ENCODE measurements at regions not wholly inside any gene's neighbourhood (a gene's known extent, or its start where the extent isn't known, plus 50 kb on each side); places are given as distances from the start of the nearest gene placed in this dataset.

GRCh38 chr18:43547456-43547855 is 270.2 kb upstream of the SYT4 start:
- Histone ChIP-seq H3K27ac (ENCODE audit: low read depth in 2 of 2, low read length in 2 of 2) (no peak overlapping the region), H3K36me3 (ENCODE audit: control insufficient read depth in 2 of 2, insufficient read depth in 2 of 2, low read length in 2 of 2) (no peaks in the 10 kb centered on the region), H3K4me3 (ENCODE audit: low read length in 2 of 2) (no peak overlapping the region), H3K27me3 (ENCODE audit: control insufficient read depth in 2 of 2, insufficient read depth in 2 of 2, low read length in 2 of 2) (no peaks in the 10 kb centered on the region), H3K9me3 (ENCODE audit: control insufficient read depth in 2 of 2, low read length in 2 of 2) (no peaks in the 10 kb centered on the region), H3K9ac (ENCODE audit: low read depth in 1 of 2, low read length in 2 of 2) (no peak overlapping the region), H3K4me1 (ENCODE audit: control insufficient read depth in 2 of 2, insufficient read depth in 2 of 2, low read length in 2 of 2) (no peaks in the 10 kb centered on the region)

GRCh38 chr18:43559507-43559906 is 282.2 kb upstream of the SYT4 start:
- H3K4me1 ChIP-seq (ENCODE audit: control insufficient read depth in 2 of 2, insufficient read depth in 2 of 2, low read length in 2 of 2) = no peaks in the 10 kb centered on the region
- no peak overlapping the region for H3K9ac ChIP-seq (ENCODE audit: low read depth in 1 of 2, low read length in 2 of 2)
- H3K4me3 ChIP-seq (ENCODE audit: low read length in 2 of 2) = no peak overlapping the region
- H3K27me3 ChIP-seq (ENCODE audit: control insufficient read depth in 2 of 2, insufficient read depth in 2 of 2, low read length in 2 of 2) = no peaks in the 10 kb centered on the region
- H3K36me3 ChIP-seq (ENCODE audit: control insufficient read depth in 2 of 2, insufficient read depth in 2 of 2, low read length in 2 of 2) = no peaks in the 10 kb centered on the region
- H3K9me3 ChIP-seq (ENCODE audit: control insufficient read depth in 2 of 2, low read length in 2 of 2) = no peaks in the 10 kb centered on the region
- no peak overlapping the region for H3K27ac ChIP-seq (ENCODE audit: low read depth in 2 of 2, low read length in 2 of 2)

GRCh38 chr18:43563780-43564179 is 286.5 kb upstream of the SYT4 start:
- Histone ChIP-seq H3K4me1 (ENCODE audit: control insufficient read depth in 2 of 2, insufficient read depth in 2 of 2, low read length in 2 of 2) (no peaks in the 10 kb centered on the region), H3K36me3 (ENCODE audit: control insufficient read depth in 2 of 2, insufficient read depth in 2 of 2, low read length in 2 of 2) (no peaks in the 10 kb centered on the region), H3K9me3 (ENCODE audit: control insufficient read depth in 2 of 2, low read length in 2 of 2) (no peaks in the 10 kb centered on the region), H3K9ac (ENCODE audit: low read depth in 1 of 2, low read length in 2 of 2) (no peak overlapping the region), H3K27me3 (ENCODE audit: control insufficient read depth in 2 of 2, insufficient read depth in 2 of 2, low read length in 2 of 2) (no peaks in the 10 kb centered on the region), H3K27ac (ENCODE audit: low read depth in 2 of 2, low read length in 2 of 2) (no peak overlapping the region), H3K4me3 (ENCODE audit: low read length in 2 of 2) (no peak overlapping the region)

- H3K9me3 ChIP-seq (ENCODE audit: control insufficient read depth in 2 of 2, low read length in 2 of 2) = no peaks in the 10 kb centered on the region
- no peaks in the 10 kb centered on the region for H3K36me3 ChIP-seq (ENCODE audit: control insufficient read depth in 2 of 2, insufficient read depth in 2 of 2, low read length in 2 of 2)
- H3K27me3 ChIP-seq (ENCODE audit: control insufficient read depth in 2 of 2, insufficient read depth in 2 of 2, low read length in 2 of 2) = no peaks in the 10 kb centered on the region
- H3K4me3 ChIP-seq (ENCODE audit: low read length in 2 of 2) = no peak overlapping the region
- H3K27ac ChIP-seq (ENCODE audit: low read depth in 2 of 2, low read length in 2 of 2) = no peak overlapping the region
- no peak overlapping the region for H3K9ac ChIP-seq (ENCODE audit: low read depth in 1 of 2, low read length in 2 of 2)
- H3K4me1 ChIP-seq (ENCODE audit: control insufficient read depth in 2 of 2, insufficient read depth in 2 of 2, low read length in 2 of 2) = no peaks in the 10 kb centered on the region
Measured at GRCh38 chr18:43570593-43570992, 293.3 kb upstream of the SYT4 start.

GRCh38 chr18:43571078-43571689 is 293.9 kb upstream of the SYT4 start:
- H3K4me3 ChIP-seq (ENCODE audit: low read length in 2 of 2) = no peak overlapping the region
- no peak overlapping the region for H3K27ac ChIP-seq (ENCODE audit: low read depth in 2 of 2, low read length in 2 of 2)
- no peaks in the 10 kb centered on the region for H3K4me1 ChIP-seq (ENCODE audit: control insufficient read depth in 2 of 2, insufficient read depth in 2 of 2, low read length in 2 of 2)
- H3K27me3 ChIP-seq (ENCODE audit: control insufficient read depth in 2 of 2, insufficient read depth in 2 of 2, low read length in 2 of 2) = no peaks in the 10 kb centered on the region
- H3K9ac ChIP-seq (ENCODE audit: low read depth in 1 of 2, low read length in 2 of 2) = no peak overlapping the region
- H3K36me3 ChIP-seq (ENCODE audit: control insufficient read depth in 2 of 2, insufficient read depth in 2 of 2, low read length in 2 of 2) = no peaks in the 10 kb centered on the region
- no peaks in the 10 kb centered on the region for H3K9me3 ChIP-seq (ENCODE audit: control insufficient read depth in 2 of 2, low read length in 2 of 2)

- Histone ChIP-seq H3K4me3 (ENCODE audit: low read length in 2 of 2) (no peak overlapping the region), H3K27ac (ENCODE audit: low read depth in 2 of 2, low read length in 2 of 2) (no peak overlapping the region), H3K36me3 (ENCODE audit: control insufficient read depth in 2 of 2, insufficient read depth in 2 of 2, low read length in 2 of 2) (no peaks in the 10 kb centered on the region), H3K9me3 (ENCODE audit: control insufficient read depth in 2 of 2, low read length in 2 of 2) (no peaks in the 10 kb centered on the region), H3K4me1 (ENCODE audit: control insufficient read depth in 2 of 2, insufficient read depth in 2 of 2, low read length in 2 of 2) (no peaks in the 10 kb centered on the region), H3K27me3 (ENCODE audit: control insufficient read depth in 2 of 2, insufficient read depth in 2 of 2, low read length in 2 of 2) (no peaks in the 10 kb centered on the region), H3K9ac (ENCODE audit: low read depth in 1 of 2, low read length in 2 of 2) (no peak overlapping the region)
Measured at GRCh38 chr18:43572163-43572562, 294.9 kb upstream of the SYT4 start.

- Histone ChIP-seq H3K9ac (ENCODE audit: low read depth in 1 of 2, low read length in 2 of 2) (no peak overlapping the region), H3K4me1 (ENCODE audit: control insufficient read depth in 2 of 2, insufficient read depth in 2 of 2, low read length in 2 of 2) (no peaks in the 10 kb centered on the region), H3K27ac (ENCODE audit: low read depth in 2 of 2, low read length in 2 of 2) (no peak overlapping the region)
Measured at GRCh38 chr18:43574974-43575373, 297.7 kb upstream of the SYT4 start.

GRCh38 chr18:43578211-43578610 is 300.9 kb upstream of the SYT4 start:
- Histone ChIP-seq H3K27me3 (ENCODE audit: control insufficient read depth in 2 of 2, insufficient read depth in 2 of 2, low read length in 2 of 2) (no peaks in the 10 kb centered on the region), H3K27ac (ENCODE audit: low read depth in 2 of 2, low read length in 2 of 2) (no peak overlapping the region), H3K4me1 (ENCODE audit: control insufficient read depth in 2 of 2, insufficient read depth in 2 of 2, low read length in 2 of 2) (no peaks in the 10 kb centered on the region), H3K4me3 (ENCODE audit: low read length in 2 of 2) (no peak overlapping the region), H3K9me3 (ENCODE audit: control insufficient read depth in 2 of 2, low read length in 2 of 2) (no peaks in the 10 kb centered on the region), H3K9ac (ENCODE audit: low read depth in 1 of 2, low read length in 2 of 2) (no peak overlapping the region), H3K36me3 (ENCODE audit: control insufficient read depth in 2 of 2, insufficient read depth in 2 of 2, low read length in 2 of 2) (no peaks in the 10 kb centered on the region)

More at GRCh38 chr18:43574974-43575373, 297.7 kb upstream of the SYT4 start:
- Histone ChIP-seq H3K27me3 (ENCODE audit: control insufficient read depth in 2 of 2, insufficient read depth in 2 of 2, low read length in 2 of 2) (no peaks in the 10 kb centered on the region), H3K9me3 (ENCODE audit: control insufficient read depth in 2 of 2, low read length in 2 of 2) (no peaks in the 10 kb centered on the region), H3K36me3 (ENCODE audit: control insufficient read depth in 2 of 2, insufficient read depth in 2 of 2, low read length in 2 of 2) (no peaks in the 10 kb centered on the region), H3K4me3 (ENCODE audit: low read length in 2 of 2) (no peak overlapping the region)

GRCh38 chr18:43578706-43579105 is 301.4 kb upstream of the SYT4 start:
- Histone ChIP-seq H3K27ac (ENCODE audit: low read depth in 2 of 2, low read length in 2 of 2) (no peak overlapping the region), H3K9me3 (ENCODE audit: control insufficient read depth in 2 of 2, low read length in 2 of 2) (no peaks in the 10 kb centered on the region), H3K4me3 (ENCODE audit: low read length in 2 of 2) (no peak overlapping the region), H3K4me1 (ENCODE audit: control insufficient read depth in 2 of 2, insufficient read depth in 2 of 2, low read length in 2 of 2) (no peaks in the 10 kb centered on the region), H3K9ac (ENCODE audit: low read depth in 1 of 2, low read length in 2 of 2) (no peak overlapping the region), H3K36me3 (ENCODE audit: control insufficient read depth in 2 of 2, insufficient read depth in 2 of 2, low read length in 2 of 2) (no peaks in the 10 kb centered on the region), H3K27me3 (ENCODE audit: control insufficient read depth in 2 of 2, insufficient read depth in 2 of 2, low read length in 2 of 2) (no peaks in the 10 kb centered on the region)

GRCh38 chr18:43581936-43582519 is 304.7 kb upstream of the SYT4 start:
- no peaks in the 10 kb centered on the region for H3K27me3 ChIP-seq (ENCODE audit: control insufficient read depth in 2 of 2, insufficient read depth in 2 of 2, low read length in 2 of 2)
- H3K27ac ChIP-seq (ENCODE audit: low read depth in 2 of 2, low read length in 2 of 2) = no peak overlapping the region
- H3K4me1 ChIP-seq (ENCODE audit: control insufficient read depth in 2 of 2, insufficient read depth in 2 of 2, low read length in 2 of 2) = no peaks in the 10 kb centered on the region
- no peaks in the 10 kb centered on the region for H3K9me3 ChIP-seq (ENCODE audit: control insufficient read depth in 2 of 2, low read length in 2 of 2)
- H3K4me3 ChIP-seq (ENCODE audit: low read length in 2 of 2) = no peak overlapping the region
- H3K9ac ChIP-seq (ENCODE audit: low read depth in 1 of 2, low read length in 2 of 2) = no peak overlapping the region
- no peaks in the 10 kb centered on the region for H3K36me3 ChIP-seq (ENCODE audit: control insufficient read depth in 2 of 2, insufficient read depth in 2 of 2, low read length in 2 of 2)

Data from mucosa of rectum (tissue), 2 donors.